ENCODE measurements at regions not wholly inside any gene's neighbourhood (a gene's known extent, or its start where the extent isn't known, plus 50 kb on each side); places are given as distances from the start of the nearest gene placed in this dataset.
"Not testable (repeated sequence)": the region's sequence is repeated elsewhere in the genome, so short reads cannot be mapped to it uniquely, and the experiment has no call there.

DNA sequence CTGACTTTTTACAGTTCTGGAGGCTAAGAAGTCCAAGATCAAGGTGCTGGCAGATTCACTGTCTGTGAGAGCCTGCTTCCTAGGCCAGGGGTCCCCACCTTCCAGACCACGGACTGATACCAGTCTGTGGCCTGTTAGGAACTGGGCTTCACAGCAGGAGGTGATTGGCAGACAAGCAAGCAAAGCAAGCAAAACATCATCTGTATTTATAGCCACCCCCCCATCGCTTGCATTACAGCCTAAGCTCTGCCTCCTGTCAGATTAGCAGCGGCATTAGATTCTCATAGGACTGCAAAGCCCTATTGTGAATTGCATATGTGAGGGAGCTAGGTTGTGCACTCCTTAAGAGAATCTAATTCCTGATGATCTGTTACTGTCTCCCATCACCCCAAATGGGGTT is 194.7 kb upstream of the THRB start:
- no peak for DNase-seq

DNA sequence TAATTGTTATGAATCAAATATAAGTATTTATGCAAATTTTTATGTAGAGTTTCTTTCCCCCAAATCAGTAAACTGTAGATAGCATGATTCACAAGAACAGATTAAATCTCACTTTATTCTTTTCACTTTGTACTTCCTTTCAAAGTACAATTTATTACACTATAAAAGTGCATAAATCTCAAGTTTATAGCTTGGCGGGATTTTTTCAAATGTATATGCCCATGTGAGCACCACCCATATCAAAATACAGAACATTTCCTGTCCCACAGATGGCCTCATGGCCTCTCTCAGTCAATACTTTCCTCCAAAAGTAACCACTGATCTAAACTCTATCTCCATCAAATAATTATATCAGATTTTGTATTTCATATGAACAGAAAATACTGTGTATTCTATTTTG is 196.1 kb upstream of the THRB start:
- no peak for DNase-seq

DNA sequence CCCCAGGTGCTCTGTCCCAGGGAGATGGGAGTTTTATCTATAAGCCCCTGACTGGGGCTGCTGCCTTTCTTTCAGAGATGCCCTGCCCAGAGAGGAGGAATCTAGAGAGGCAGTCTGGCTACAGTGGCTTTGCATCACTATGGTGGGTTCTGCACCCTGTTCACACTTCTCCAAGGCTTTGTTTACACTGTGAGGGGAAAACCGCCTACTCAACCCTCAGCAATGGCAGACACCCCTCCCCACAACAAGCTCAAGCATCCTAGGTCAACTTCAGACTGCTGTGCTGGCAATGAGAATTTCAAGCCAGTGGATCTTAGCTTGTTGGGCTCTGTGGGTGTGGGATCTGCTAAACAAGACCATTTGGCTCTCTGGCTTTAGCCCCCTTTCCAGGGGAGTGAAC is 204.4 kb upstream of the THRB start:
- DNase-seq, result not testable (repeated sequence)

DNA sequence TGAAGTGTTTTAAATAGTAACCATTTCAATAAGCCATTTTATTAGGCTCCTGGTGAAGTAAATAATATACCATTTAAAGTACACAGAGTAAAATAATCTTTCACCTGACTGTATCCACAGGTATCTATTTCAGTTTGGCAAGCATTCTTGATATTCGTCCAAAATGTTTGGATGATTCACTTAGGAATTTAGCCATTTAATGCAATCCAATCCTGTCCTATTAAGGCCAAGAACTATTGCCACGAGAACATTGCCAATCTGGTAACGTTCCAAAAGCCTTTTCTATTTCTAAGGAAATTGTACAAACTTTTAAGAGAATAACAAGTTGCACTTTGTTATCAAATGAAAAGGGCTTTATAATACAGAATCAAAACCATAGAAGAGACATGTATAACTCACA is 209.8 kb upstream of the THRB start:
- DNase-seq, result no peak

DNA sequence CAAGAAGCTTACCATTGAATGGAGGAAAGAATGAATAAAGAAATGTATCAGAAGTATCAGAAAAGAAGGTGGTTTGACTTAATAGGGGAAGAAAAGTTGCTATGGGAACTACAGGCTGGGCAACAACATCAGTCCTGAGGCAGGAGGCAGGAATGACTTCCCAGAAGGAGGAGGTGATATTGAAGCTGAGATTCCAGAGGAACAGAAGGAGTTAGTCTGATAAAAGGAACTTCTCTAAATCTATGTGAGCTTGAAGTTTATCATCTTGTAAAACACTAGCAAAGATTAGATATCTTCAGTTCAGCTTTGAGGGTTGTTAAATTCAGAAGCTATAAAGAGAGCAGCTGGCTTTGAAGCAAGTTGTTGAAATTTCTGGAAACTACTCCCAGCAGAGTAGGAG is 213.3 kb upstream of the THRB start:
- no peak for DNase-seq

DNA sequence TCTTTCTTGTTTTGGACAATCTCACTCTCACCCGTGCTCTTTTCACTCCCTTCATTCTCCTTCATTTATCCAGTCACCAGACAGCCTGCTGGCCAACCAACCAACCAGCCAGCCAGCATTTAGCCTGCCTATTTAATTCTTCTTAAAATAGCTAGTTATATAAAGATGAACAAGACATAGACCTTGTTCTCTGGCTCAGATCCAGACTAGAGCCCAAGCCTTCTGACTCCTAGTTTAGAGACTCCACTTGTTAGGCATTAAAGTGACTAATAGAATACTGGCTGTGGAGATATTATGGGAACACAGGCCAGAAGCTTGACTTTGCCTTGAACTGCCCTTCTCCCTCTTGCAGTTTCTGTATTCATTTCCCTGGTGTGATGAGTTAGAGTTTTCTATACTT is 215.3 kb upstream of the THRB start:
- DNase-seq, result no peak

DNA sequence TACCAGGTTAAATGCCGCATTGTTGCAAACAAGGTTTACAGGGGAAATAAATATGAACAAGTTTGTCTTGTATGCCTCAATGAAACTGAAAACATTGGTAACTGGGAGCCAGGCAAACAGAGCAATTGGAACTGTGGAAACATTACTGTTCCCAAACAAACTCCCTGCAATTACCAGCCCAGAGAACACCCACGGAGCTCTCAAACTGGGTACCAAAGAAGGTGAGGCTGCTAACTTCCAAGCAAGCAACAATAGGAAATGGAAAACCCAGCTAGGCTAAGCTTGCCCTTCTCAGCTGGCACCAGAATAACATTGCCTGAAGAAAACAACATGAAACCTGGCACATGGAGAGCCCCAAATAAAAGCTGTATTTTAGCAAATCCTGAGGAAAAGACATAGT is 218.9 kb upstream of the THRB start:
- DNase-seq, result no peak

DNA sequence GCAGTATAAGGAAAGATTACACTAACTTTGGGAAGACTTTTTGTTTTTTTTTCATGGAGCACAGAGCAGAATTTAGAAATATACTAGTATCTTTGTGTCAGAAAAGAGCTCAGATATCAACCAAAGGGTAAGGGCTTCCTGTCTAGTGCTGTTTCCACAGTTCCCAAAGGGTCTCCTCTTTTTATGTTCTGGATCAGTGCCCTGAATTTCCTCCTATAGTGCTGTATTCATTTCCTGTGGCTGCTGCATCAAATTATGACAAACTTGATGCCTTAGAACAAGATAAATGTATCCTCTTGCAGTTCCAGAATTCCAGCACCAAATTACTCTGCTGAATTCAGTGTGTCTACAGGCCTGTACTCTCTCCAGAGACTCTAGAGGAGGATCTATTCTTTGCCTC is 219.8 kb upstream of the THRB start:
- DNase-seq, result no peak

DNA sequence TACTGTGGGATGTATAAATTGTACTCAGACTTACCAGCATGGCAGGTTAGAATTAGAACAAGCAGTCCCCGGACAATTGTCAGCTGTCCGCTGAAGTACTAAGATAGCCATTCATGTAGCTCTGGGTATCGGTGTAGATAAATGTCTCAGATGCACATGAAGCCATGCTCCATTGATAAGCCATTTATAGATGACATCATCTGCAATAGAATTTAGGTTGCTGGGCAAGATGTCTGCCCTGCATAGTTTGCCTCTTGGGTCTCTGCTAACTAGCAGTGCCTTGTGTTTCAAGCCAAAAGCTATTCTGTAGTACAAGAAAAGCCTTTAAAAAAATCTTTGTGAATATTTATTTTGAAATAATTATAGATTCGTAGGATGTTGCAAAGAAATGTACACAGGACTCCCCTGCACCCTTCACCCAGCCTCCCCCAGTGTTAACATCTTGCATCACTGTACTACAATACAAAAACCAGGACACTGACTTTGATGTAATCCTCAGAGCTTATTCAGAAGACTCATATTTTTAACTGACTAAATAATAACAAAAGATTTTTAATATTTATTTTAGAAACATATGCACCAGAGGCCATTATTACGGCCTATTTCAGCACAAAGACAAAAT is 220.6 kb upstream of the THRB start:
- no peak for DNase-seq

DNA sequence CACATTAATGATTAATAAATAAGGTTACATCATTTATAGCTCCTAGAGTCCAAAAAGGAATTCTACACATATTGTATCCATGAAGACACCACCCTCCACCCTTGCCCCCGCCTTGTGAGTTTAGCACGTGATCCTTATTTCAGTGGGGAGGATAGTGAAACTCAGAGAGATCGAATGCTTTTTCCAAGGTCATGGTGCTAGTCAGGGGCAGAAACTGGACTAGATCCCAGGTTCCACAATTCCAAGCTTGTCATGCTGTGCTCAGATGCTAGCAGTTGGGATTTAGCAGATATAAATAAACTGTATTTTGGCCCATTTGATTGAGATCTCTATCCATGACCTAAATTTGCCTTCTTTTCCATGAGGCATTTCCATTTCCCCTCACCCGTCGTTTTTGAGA is 227.4 kb upstream of the THRB start:
- DNase-seq, result no peak

DNA sequence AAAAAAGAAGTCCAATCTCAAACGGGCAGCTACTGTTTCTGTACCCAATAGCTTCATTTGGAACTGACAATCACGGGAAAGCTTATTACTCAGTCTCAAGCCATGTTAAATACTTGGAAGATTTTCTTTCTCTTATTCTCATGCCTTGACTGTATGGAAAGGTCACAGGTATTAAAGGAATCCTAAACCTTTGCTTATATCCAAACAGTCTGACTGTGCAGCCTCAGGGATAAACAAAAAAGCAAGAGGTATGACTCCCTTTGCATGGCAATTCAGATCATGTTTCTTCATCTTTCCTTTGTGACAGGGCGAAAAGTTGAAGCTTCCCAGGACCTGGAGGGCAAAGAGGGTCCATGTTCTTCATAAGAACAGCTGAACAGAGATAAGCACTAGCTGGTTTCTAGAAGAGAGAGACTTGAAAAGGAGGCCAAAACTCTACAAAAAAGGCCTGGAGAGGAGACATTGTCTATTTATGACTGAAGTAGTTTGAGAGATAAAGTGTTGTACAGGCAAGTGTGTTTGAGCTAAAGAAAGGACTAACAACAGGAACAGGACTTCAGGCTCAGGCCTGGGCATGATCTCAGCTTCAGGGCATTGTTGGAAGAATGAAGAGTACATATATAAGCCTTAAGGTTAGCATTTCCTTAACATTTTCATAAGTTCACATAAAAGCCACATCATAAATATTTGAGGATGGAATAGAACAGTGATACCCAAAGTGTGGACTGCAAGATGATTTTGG is 231.0 kb upstream of the THRB start:
- DNase-seq, result no peak

DNA sequence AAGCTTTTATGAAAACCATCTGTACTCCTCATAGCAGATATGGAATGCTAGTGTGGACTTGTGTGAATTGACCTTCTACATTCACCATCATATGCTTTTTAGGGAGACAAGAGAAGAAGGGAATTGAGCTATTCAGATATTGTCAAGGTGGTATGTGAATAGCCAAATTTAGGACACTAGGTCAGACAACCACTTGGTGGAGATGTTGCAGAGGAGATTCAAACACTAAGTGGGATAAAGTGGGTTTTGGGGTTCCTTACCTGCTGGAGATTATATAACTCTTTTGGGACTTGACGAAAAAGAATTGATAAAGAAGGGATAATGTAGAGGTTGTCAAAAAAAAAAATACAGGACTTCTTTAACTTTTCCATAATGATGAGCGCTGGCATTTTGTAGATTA is 231.8 kb upstream of the THRB start:
- no peak for DNase-seq

DNA sequence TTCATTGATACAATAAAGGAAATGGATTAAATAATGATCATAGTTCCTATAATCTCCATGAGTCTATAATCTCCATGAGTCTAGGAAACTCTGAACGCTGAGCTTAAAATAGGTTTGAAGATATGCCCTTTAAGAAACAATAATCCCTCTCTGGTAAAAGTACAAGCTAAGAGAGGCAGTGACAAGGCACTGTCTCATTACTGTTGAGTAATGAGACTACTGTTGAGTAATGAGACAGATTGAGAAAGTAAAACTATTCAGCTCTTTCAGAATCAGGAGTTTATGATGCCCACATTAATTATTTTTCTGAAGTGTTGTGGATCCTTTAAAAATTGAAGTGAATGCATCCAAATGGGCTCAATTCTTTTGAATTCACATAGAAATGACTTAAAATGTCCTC is 235.5 kb upstream of the THRB start:
- no peak for DNase-seq

DNA sequence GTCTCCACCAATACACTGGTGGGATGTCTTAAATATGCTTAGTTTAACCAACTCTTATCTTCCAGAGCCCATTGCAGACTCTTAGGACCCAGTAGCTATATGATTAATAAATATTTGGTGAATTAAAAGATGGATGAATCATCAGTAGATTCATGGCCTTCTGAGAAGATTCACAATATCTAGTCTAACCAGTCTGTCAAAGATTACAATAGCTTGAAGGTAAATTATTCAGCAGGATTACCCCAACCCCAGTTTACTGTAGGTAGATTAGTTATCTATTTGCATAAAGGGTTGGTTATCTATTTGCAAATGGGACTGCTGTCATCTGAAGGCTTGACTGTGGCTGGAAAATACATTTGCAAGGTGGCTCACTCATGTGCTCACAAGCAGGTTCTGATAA is 239.4 kb upstream of the THRB start:
- DNase-seq, result no peak

DNA sequence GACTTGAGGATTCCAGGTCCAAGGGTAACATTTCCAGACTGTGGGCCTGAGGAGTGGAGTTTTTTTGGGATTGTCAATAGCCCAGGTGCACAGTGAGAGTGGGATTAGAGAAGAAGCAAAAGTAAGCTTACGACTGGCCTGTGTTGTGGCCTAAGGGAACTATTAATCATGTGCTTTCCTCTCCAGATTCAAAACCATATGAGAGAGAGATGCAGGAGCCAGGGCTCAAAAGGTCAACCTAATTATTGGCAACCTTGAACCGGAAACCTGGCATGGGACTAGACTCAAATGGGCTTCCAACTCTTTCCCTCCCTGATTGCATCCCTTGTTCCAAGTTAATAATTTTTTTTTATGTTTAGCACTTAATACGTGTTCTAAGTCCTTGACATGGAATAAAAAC is 242.1 kb upstream of the THRB start:
- DNase-seq, result no peak

DNA sequence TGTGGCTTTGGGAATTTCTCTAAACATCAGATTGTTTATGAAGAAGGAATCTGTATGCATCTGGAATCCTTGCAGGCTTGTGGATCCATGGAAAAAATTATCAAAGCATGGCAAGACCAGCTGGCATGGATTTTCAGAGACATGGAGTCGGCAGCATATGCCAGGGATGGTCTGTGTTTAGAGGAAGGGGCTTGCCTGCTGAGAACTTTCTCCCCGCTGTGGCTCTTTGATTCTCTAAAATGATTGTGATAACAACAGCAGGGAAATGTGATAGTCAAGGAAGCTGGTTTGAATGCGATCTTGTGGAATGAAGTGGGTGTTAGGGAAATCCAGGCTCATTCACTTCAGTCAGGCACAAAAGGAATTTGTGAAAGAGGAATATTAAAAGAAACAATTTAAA is 245.7 kb upstream of the THRB start:
- no peak for DNase-seq

DNA sequence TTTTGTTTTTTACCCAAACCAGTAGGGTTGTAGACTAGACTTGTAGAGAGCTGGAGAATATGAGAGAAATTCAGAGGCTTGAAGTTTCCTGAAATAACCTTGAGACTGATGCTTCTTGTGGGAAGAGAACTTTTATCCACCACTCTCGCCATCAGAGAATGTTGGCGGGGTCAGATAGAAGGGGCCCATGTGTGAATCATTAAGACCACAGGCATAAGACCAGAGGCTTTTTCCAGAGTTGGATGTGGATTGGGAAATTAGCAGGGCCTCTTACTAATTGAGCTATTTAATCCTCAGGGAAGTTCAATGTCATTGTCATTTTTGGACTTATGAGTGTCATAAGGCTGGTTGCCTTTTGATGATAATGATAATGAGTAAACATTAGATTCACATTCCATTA is 246.9 kb upstream of the THRB start:
- DNase-seq, result no peak

DNA sequence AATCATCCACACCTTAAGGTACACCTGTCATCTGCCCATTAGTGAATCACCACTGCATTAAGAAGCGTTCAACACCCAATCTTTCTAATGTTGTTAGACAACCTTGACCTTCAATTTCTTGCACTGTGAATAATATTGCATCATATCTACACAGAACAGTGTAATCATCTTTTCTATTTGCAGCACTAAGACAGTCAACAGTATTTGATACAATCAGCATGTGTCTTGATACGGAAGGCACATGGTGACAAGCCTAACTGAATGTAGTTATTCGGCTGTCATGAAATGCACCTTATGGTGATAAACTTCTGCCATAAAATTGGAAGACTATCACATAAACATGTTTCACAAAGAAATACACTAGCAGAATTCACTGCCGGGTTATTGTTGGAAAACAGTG is 253.9 kb upstream of the THRB start:
- DNase-seq, result no peak

DNA sequence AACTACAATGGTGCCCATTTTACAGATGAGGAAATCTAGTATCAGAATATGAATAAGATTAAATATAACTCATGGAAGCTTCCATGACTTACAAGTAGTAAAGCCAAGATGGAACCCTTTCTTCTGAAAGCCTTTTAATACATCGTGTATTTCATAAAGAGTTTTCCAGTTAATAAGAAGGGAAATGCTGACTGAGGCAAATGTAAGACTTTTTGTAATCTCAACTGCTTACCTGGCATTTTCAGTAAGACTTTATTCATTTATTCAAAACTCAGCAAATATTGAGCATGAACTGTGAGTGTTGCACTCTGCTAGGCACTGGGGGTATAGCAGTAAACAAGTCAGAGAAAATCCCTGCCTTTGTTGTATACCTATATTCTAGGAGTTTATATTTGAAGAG is 256.4 kb upstream of the THRB start:
- no peak for DNase-seq

DNA sequence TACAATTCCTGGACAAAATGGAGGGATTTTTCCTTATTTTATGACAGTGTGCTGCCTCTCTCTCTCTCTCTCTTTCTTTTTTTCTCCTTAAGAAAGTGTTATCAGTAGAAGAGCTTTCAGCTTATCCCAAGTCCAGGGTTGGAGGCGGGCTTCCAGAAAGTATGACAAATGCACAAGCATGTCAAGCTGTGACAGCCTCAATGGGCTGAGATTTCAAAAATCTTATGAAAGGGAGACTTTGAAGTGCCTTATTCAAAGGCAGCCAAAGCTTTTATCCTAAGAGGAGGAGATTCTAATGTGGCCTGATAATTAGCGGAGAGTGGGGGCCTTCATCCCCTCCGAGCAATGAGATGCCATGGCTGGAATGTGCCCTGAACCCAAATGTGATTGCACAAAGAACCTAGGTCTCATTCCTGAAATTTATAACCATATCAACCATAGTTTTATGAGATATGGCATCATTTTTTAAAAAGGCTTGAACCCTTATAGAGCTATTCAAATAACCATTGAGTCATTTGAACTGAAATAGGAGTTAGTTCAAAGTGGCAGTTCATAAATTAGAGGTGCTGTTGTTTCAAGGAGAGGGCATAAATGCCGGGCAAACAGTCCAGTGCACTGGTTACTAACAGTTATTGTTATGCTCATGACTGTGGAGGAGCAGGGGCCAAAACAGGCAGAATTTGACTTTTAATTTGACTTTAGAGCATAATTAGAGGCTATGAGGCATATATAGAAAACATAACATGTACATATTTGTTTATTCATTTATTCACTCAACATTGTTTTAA is 261.6 kb upstream of the THRB start:
- no peak for DNase-seq

DNA sequence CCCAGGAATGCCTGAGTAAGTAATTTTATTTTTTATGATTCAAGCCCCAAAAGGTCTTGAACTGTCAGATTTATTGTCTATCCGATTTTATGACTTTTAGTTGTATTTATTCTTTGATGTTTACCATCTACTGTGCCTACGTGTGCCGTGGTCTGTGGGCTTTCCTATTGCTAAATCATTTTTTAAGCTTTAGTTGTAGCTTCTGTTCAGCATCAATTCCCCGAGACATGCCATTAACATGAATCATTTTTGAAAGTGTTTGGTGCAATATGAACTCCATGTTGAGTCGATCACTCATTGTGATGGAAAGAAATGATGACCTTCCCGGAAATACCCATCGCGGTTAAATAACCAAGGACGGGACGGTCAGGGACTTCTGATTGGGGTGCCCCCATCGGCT is 268.7 kb upstream of the THRB start:
- no peak for DNase-seq

DNA sequence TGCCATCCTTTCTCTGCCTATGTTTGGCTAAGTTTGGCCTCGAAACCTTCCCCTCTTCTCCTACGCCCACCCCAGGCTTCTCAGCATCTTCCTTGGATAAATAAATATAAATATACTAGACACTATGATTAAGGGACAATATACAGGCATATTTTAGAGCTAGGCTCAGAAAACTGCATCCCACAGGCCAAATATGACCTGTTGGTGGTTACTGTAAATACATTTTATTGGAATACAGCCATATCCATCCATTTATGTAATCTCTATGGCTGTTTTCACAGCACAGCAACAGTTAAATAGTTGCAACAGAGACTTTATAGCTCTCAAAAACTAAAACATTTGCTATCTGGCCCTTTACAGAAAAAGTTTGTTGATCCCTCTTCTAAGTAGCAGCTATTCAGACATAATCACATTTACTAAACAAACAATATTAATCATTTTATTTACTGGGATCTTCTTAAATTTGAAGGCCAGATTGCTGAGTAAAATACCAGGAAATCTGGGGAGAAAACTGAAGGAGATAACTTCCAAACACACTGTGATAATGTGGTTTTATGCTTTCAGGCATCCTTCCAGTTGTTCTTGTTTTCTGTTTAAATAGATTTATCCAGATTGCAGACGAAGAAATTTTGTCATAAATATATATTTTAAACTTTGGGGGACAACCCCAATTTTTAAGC is 269.7 kb upstream of the THRB start:
- DNase-seq, result no peak

DNA sequence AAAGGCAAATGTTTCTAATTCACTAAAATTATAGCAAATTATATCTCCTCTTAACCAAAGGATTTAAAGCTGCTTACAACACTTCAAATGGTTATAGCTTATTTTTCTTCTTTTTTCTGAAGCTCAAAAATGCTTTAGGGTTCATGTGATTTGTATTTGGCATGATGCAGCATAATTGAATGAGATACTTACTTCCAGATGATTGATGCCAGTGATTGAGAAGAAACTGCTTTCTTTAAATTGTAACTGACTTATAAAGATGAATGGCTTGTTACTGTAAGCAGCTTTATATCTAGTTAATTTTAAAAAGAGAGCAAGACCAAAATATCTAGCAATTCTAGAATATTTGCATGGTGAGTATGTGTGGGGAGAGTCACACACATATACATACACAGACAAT is 270.7 kb upstream of the THRB start:
- DNase-seq, result no peak

DNA sequence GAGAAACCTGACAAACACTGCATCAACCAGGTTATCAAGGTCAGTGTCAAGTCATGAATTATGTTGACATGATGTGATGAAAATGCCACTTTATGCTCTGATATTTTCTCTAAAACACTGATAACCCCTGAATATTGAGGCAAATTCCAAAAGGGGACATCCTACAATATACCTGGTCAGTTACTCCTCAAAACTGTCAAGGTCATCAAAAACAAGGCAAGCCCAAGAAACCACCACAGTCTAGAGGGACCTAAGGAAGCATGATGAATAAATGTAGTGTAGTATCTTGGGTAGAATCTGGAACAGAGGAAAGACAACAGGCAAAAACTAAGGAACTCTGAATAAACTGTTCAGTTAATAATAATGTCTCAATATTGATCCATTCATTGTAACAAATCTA is 275.3 kb upstream of the THRB start:
- no peak for DNase-seq

All from CD4-positive, alpha-beta T cell treated with Interleukin-4 for 4 hours (primary cell).